Cardiac muscle cell (in vitro differentiated cells and primary cell): ENCODE measurements at regions not wholly inside any gene's neighbourhood (a gene's known extent, or its start where the extent isn't known, plus 50 kb on each side); places are given as distances from the start of the nearest gene placed in this dataset.
A peak's percentile ranks its signal among the peaks of the same experiment; 100 is the strongest.

Experiments
- DNase-seq, 2 donors: peaks; one replicate each; pipeline versions ENCODE4 v3.0.0 to v3.0.0-alpha.2; 2010 to 2017; ENCODE audit warnings: low read depth in 1 of 2, low spot score in 1 of 2
- H3K27ac ChIP-seq: fragments of 200-600 bp; sonication (generic); 2 replicates; pipeline ENCODE4 v1.5.1; 2016
- H3K27me3 ChIP-seq: fragments of 200-600 bp; sonication (generic); 2 replicates; pipeline ENCODE4 v1.6.0; 2016; ENCODE audit warnings: control low read depth
- H3K36me3 ChIP-seq: fragments of 200-600 bp; sonication (generic); 2 replicates; pipeline ENCODE4 v1.5.1; 2016; ENCODE audit warnings: control low read depth
- H3K4me1 ChIP-seq: fragments of 200-600 bp; sonication (generic); 2 replicates; pipeline ENCODE4 v1.8.1; 2017; ENCODE audit warnings: low read depth, mild to moderate bottlenecking, mixed run types
- H3K4me3 ChIP-seq: fragments of 200-600 bp; sonication (generic); 2 replicates; pipeline ENCODE4 v1.5.1; 2016; ENCODE audit warnings: mild to moderate bottlenecking
- H3K9me3 ChIP-seq: fragments of 200-600 bp; sonication (generic); 2 replicates; pipeline ENCODE4 v1.5.1; 2017; ENCODE audit warnings: low read depth, mild to moderate bottlenecking, control low read depth
- CTCF ChIP-seq: IDR thresholded peaks from 2 replicates; pipeline ENCODE4 v1.5.1; 2012; ENCODE audit warnings: low read depth, mild to moderate bottlenecking, low read length

- no peak overlapping the region for H3K27ac ChIP-seq
- H3K9me3 ChIP-seq: no peaks in the 10 kb centered on the region
- no peak overlapping the region for H3K4me3 ChIP-seq
- TF ChIP-seq CTCF: no peak
- no peak for DNase-seq
- no peaks in the 10 kb centered on the region for H3K4me1 ChIP-seq
- no peaks in the 10 kb centered on the region for H3K36me3 ChIP-seq
- no peaks in the 10 kb centered on the region for H3K27me3 ChIP-seq
These were observed 223.2 kb upstream of the SOX5 start for GRCh38 chr12:24172773-24173066.

GRCh38 chr12:24172031-24172772, 222.7 kb upstream of the SOX5 start:
- TF ChIP-seq CTCF: no peak
- DNase-seq: no peak
- H3K27ac ChIP-seq: no peak overlapping the region
- no peaks in the 10 kb centered on the region for H3K9me3 ChIP-seq
- peaks cover 2% of the 10 kb centered on the region for H3K4me1 ChIP-seq
- H3K36me3 ChIP-seq: no peaks in the 10 kb centered on the region
- no peak overlapping the region for H3K4me3 ChIP-seq
- H3K27me3 ChIP-seq: no peaks in the 10 kb centered on the region

GRCh38 chr12:24155042-24155441, 205.6 kb upstream of the SOX5 start:
- TF ChIP-seq CTCF: no peak
- H3K9me3 ChIP-seq: no peaks in the 10 kb centered on the region
- H3K27me3 ChIP-seq: no peaks in the 10 kb centered on the region
- no peak for DNase-seq
- H3K27ac ChIP-seq: no peak overlapping the region
- H3K4me3 ChIP-seq: no peak overlapping the region
- no peaks in the 10 kb centered on the region for H3K36me3 ChIP-seq
- H3K4me1 ChIP-seq: no peaks in the 10 kb centered on the region

DNA sequence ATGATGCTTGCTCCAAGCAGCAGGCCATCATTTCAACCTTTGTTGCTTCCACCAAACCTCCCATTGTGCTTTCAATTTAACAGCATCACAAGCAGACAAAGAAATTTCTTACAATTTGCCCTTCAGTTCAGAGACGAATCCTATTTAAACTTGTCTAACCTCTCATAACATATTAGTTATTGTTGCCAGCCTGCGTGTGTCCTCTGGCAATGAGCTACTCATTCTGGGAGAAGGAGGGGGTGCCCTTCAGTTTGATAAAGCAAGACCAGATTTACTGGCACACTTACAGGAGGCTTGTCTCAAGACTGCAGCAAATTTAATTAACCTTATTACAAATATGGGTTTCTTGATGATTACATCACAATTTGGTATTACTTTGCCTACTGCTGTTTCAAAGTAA, 203.6 kb upstream of the SOX5 start:
- H3K27me3 ChIP-seq: no peaks in the 10 kb centered on the region
- no peaks in the 10 kb centered on the region for H3K36me3 ChIP-seq
- no peak for DNase-seq
- no peaks in the 10 kb centered on the region for H3K4me1 ChIP-seq
- H3K9me3 ChIP-seq: no peaks in the 10 kb centered on the region
- no peak overlapping the region for H3K4me3 ChIP-seq
- H3K27ac ChIP-seq: no peak overlapping the region
- no peak for TF ChIP-seq CTCF

DNA sequence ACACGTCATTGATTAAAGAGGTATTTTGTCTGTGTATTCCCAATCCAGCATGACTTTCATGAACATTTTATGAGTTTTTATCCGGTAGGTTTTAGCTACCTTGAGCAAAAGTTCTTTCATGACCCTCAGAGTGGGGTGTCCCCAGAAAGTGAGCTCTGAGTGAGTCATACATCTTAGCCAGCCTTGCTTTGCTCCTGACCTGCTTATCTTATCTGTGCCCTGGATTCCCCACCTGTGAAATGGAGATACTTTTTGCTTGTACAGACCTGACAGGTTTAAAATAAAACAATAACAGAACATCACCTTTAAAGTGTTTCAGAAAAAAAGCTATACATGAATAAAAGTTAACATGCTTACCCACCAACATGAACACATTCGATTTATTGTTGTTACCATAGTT, 202.8 kb upstream of the SOX5 start:
- TF ChIP-seq CTCF: no peak
- Histone ChIP-seq H3K36me3 (no peaks in the 10 kb centered on the region), H3K27ac (no peak overlapping the region)

GRCh38 chr12:24143928-24144327, 194.5 kb upstream of the SOX5 start:
- H3K27me3 ChIP-seq: no peaks in the 10 kb centered on the region
- no peak overlapping the region for H3K27ac ChIP-seq
- no peaks in the 10 kb centered on the region for H3K9me3 ChIP-seq
- no peak overlapping the region for H3K4me3 ChIP-seq
- no peak for DNase-seq
- TF ChIP-seq CTCF: no peak
- H3K36me3 ChIP-seq: no peaks in the 10 kb centered on the region
- H3K4me1 ChIP-seq: no peaks in the 10 kb centered on the region

More for the DNA sequence above, 202.8 kb upstream of the SOX5 start:
- H3K27me3 ChIP-seq: no peaks in the 10 kb centered on the region
- no peaks in the 10 kb centered on the region for H3K4me1 ChIP-seq
- H3K4me3 ChIP-seq: no peak overlapping the region
- DNase-seq: peak in 1 of 2 donors; percentile 0
- H3K9me3 ChIP-seq: no peaks in the 10 kb centered on the region
